ENCODE measurements at regions not wholly inside any gene's neighbourhood (a gene's known extent, or its start where the extent isn't known, plus 50 kb on each side); places are given as distances from the start of the nearest gene placed in this dataset.
"Not testable (repeated sequence)": the region's sequence is repeated elsewhere in the genome, so short reads cannot be mapped to it uniquely, and the experiment has no call there.

GRCh38 chr4:176611951-176612350 is 180.8 kb downstream of the VEGFC start:
- DNase-seq (ENCODE audit: extremely low spot score) = no peak
- CTCF ChIA-PET = no interaction called here
- TF ChIP-seq NFRKB (IDR thresholded peaks at IDR 0.05) (no peak), ELF4 (IDR thresholded peaks at IDR 0.05) (no peak)
- POLR2A ChIA-PET = no interaction called here

DNA sequence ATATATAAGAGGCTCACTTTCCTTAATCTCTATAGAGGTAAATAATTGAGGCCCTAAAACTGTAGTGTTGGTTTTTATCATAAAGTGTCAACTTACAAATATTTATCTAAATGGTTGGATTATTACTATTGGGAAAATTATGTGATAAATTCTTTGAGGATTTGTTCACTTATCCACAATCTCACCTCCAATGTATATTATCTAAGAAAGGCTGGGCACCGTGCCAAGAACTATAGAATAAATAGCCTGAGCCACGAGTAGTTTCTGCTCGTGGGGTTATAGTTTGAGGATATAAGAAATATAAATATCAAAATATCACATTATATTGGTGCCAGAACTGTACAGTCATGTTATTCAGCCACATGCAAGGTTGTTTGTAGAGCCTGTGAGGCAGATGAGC is 177.9 kb downstream of the VEGFC start:
- TF ChIP-seq SUZ12 (IDR thresholded peaks at IDR 0.05) (no peak), ARNT (IDR thresholded peaks at IDR 0.05) (no peak), ZNF384 (IDR thresholded peaks at IDR 0.05) (no peak), BHLHE40 (IDR thresholded peaks at IDR 0.05; ENCODE audit: borderline replicate concordance) (no peak), FOXM1 (IDR thresholded peaks at IDR 0.05; ENCODE audit: borderline replicate concordance) (no peak), HDGF (IDR thresholded peaks at IDR 0.05; ENCODE audit: borderline replicate concordance) (no peak), NFRKB (IDR thresholded peaks at IDR 0.05) (no peak)
- ChIA-PET POLR2A (no interaction called here), CTCF (no interaction called here)
- no peak for DNase-seq (ENCODE audit: extremely low spot score)

GRCh38 chr4:176616151-176616550 is 176.6 kb downstream of the VEGFC start:
- ChIA-PET POLR2A (no interaction called here), CTCF (interaction anchor here (0.7 kb wide), 1 partner anchor 431 kb away, joined by 3 read pairs; no protein-coding TSS in a partner anchor)
- DNase-seq (ENCODE audit: extremely low spot score) = no peak
- TF ChIP-seq ELF4 (IDR thresholded peaks at IDR 0.05) = no peak
- TF ChIP-seq SP1 (IDR thresholded peaks at IDR 0.05) = no peak
- no peak for TF ChIP-seq FOXA1 (IDR thresholded peaks at IDR 0.05)
- no peak for TF ChIP-seq FOXM1 (IDR thresholded peaks at IDR 0.05; ENCODE audit: borderline replicate concordance)
- TF ChIP-seq FOXK2 (IDR thresholded peaks at IDR 0.05) = no peak

DNA sequence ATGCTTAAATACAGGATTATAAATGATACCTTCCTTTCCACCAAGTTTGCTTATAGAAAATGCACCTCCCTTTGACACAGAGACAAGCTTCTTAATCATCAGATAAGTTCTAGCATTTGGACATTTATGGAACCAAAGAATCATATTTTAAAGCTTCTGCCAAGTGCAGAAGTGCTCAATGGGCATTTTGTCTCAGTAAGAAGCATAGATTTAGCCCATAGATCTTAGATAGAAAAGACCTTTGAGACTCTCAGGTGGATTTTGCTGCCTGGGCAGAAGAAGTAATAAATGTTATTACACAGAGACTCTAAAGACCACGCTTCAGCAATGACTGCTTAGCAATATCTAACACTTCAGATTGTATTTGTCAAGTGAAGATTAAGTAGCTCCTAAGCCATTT is 174.6 kb downstream of the VEGFC start:
- DNase-seq (ENCODE audit: extremely low spot score) = no peak
- ChIA-PET POLR2A (no interaction called here), CTCF (no interaction called here)
- TF ChIP-seq ELF4 (IDR thresholded peaks at IDR 0.05) = no peak
- no peak for TF ChIP-seq ARNT (IDR thresholded peaks at IDR 0.05)
- TF ChIP-seq PKNOX1 (IDR thresholded peaks at IDR 0.05) = no peak
- no peak for TF ChIP-seq SP1 (IDR thresholded peaks at IDR 0.05)
- no peak for TF ChIP-seq CTBP1 (IDR thresholded peaks at IDR 0.05; ENCODE audit: borderline replicate concordance)
- TF ChIP-seq FOXA1 (IDR thresholded peaks at IDR 0.05) = no peak
- TF ChIP-seq BHLHE40 (IDR thresholded peaks at IDR 0.05; ENCODE audit: borderline replicate concordance) = no peak
- no peak for TF ChIP-seq TARDBP (IDR thresholded peaks at IDR 0.05)
- no peak for TF ChIP-seq L3MBTL2 (conservative IDR thresholded peaks at IDR 0.05)
- no peak for TF ChIP-seq SUZ12 (IDR thresholded peaks at IDR 0.05)
- no peak for TF ChIP-seq LEF1 (IDR thresholded peaks at IDR 0.05; ENCODE audit: borderline replicate concordance)
- TF ChIP-seq FOXM1 (IDR thresholded peaks at IDR 0.05; ENCODE audit: borderline replicate concordance) = no peak
- no peak for TF ChIP-seq NFRKB (IDR thresholded peaks at IDR 0.05)
- TF ChIP-seq ZNF384 (IDR thresholded peaks at IDR 0.05) = no peak
- no peak for TF ChIP-seq HDGF (IDR thresholded peaks at IDR 0.05; ENCODE audit: borderline replicate concordance)
- no peak for TF ChIP-seq FOXK2 (IDR thresholded peaks at IDR 0.05)

GRCh38 chr4:176619430-176619829 is 173.3 kb downstream of the VEGFC start:
- CTCF ChIA-PET = no interaction called here
- POLR2A ChIA-PET = no interaction called here
- TF ChIP-seq NFRKB (IDR thresholded peaks at IDR 0.05) (no peak), FOXM1 (IDR thresholded peaks at IDR 0.05; ENCODE audit: borderline replicate concordance) (no peak), ARNT (IDR thresholded peaks at IDR 0.05) (no peak), PKNOX1 (IDR thresholded peaks at IDR 0.05) (no peak), ELF4 (IDR thresholded peaks at IDR 0.05) (no peak), BHLHE40 (IDR thresholded peaks at IDR 0.05; ENCODE audit: borderline replicate concordance) (no peak), SP1 (IDR thresholded peaks at IDR 0.05) (no peak), TARDBP (IDR thresholded peaks at IDR 0.05) (no peak), CTBP1 (IDR thresholded peaks at IDR 0.05; ENCODE audit: borderline replicate concordance) (no peak), SUZ12 (IDR thresholded peaks at IDR 0.05) (no peak), FOXK2 (IDR thresholded peaks at IDR 0.05) (no peak), FOXA1 (IDR thresholded peaks at IDR 0.05) (no peak), ZNF384 (IDR thresholded peaks at IDR 0.05) (no peak)
- DNase-seq (ENCODE audit: extremely low spot score) = no peak

- ChIA-PET CTCF (no interaction called here), POLR2A (no interaction called here)
- TF ChIP-seq SUZ12 (IDR thresholded peaks at IDR 0.05) (no peak), FOXK2 (IDR thresholded peaks at IDR 0.05) (no peak), CTBP1 (IDR thresholded peaks at IDR 0.05; ENCODE audit: borderline replicate concordance) (no peak), HDGF (IDR thresholded peaks at IDR 0.05; ENCODE audit: borderline replicate concordance) (no peak), FOXM1 (IDR thresholded peaks at IDR 0.05; ENCODE audit: borderline replicate concordance) (no peak), NFRKB (IDR thresholded peaks at IDR 0.05) (no peak), LEF1 (IDR thresholded peaks at IDR 0.05; ENCODE audit: borderline replicate concordance) (no peak), ARNT (IDR thresholded peaks at IDR 0.05) (no peak), SP1 (IDR thresholded peaks at IDR 0.05) (no peak), ZNF384 (IDR thresholded peaks at IDR 0.05) (no peak), L3MBTL2 (conservative IDR thresholded peaks at IDR 0.05) (no peak), ELF4 (IDR thresholded peaks at IDR 0.05) (no peak), BHLHE40 (IDR thresholded peaks at IDR 0.05; ENCODE audit: borderline replicate concordance) (no peak), PKNOX1 (IDR thresholded peaks at IDR 0.05) (no peak), FOXA1 (IDR thresholded peaks at IDR 0.05) (no peak)
- DNase-seq (ENCODE audit: extremely low spot score) = no peak
These were observed 170.3 kb downstream of the VEGFC start for GRCh38 chr4:176622251-176622948.

GRCh38 chr4:176624983-176625610 is 167.6 kb downstream of the VEGFC start:
- DNase-seq (ENCODE audit: extremely low spot score); POLR2A ChIA-PET; CTCF ChIA-PET: not testable (repeated sequence)

All from HEK293T (cell line).